SK-N-SH (cell line): ENCODE measurements at regions not wholly inside any gene's neighbourhood (a gene's known extent, or its start where the extent isn't known, plus 50 kb on each side); places are given as distances from the start of the nearest gene placed in this dataset.

Source experiments
- CTCF ChIA-PET: fragments of 300-600, 350-600 bp; formaldehyde crosslinking; extraction: SDS; loops from one replicate; lab custom pipeline; 2021; lab: Yijun Ruan, JAX
- POLR2A ChIA-PET: fragments of 350-600 bp; sonication (Branson Sonifier 250); formaldehyde crosslinking; extraction: SDS; loops from one replicate; lab custom pipeline; 2020; ENCODE audit warnings: antibody characterized with exemption, inconsistent platforms; lab: Yijun Ruan, JAX
- DNase-seq: peaks from one replicate; pipeline ENCODE4 v3.0.0; 2012
- H2AFZ ChIP-seq: fragments of 200-600 bp; sonication (generic); 2 replicates; pipeline ENCODE4 v1.8.1; 2016; ENCODE audit warnings: antibody characterized with exemption, mild to moderate bottlenecking, low read depth
- H3F3A ChIP-seq: fragments of 200-600 bp; sonication (generic); replicated peaks from 2 replicates; pipeline ENCODE3; 2016; ENCODE audit warnings: antibody characterized with exemption, mild to moderate bottlenecking; ENCODE audit not compliant: insufficient read depth
- H3K27ac ChIP-seq, 2 experiments: fragments of 200-500 bp in 1 of 2; fragments of 200-600 bp in 1 of 2; sonication (Bioruptor generic) in 1 of 2; sonication (generic), shearing (Covaris generic) in 1 of 2; 2 replicates each; pipeline versions ENCODE4 v1.5.1 to v1.6.1; 2014 to 2016; ENCODE audit warnings: low read depth in 2 of 2, inconsistent platforms in 1 of 2, low read length in 1 of 2, mild to moderate bottlenecking in 1 of 2, mixed read lengths in 1 of 2
- H3K27me3 ChIP-seq: fragments of 200-600 bp; sonication (generic), shearing (Covaris generic); 2 replicates; pipeline ENCODE4 v1.6.1; 2016; ENCODE audit warnings: mixed run types; ENCODE audit not compliant: insufficient read depth
- H3K36me3 ChIP-seq, 2 experiments: fragments of 200-500 bp in 1 of 2; fragments of 200-600 bp in 1 of 2; sonication (Bioruptor generic) in 1 of 2; sonication (generic) in 1 of 2; replicated peaks in 1 of 2; 2 replicates each; pipeline versions ENCODE3 to v1.5.1; 2014 to 2016; ENCODE audit warnings: low read length in 1 of 2, mild to moderate bottlenecking in 1 of 2; ENCODE audit not compliant: insufficient read depth in 2 of 2, control insufficient read depth in 1 of 2
- H3K4me1 ChIP-seq, 2 experiments: fragments of 200-500 bp in 1 of 2; fragments of 200-600 bp in 1 of 2; sonication (Bioruptor generic) in 1 of 2; sonication (generic), shearing (Covaris generic) in 1 of 2; 2 replicates each; pipeline versions ENCODE4 v1.5.1 to v1.6.1; 2014 to 2016; ENCODE audit warnings: low read depth in 1 of 2, low read length in 1 of 2, mixed run types in 1 of 2; ENCODE audit not compliant: insufficient read depth in 2 of 2, control insufficient read depth in 1 of 2
- H3K4me2 ChIP-seq: fragments of 200-600 bp; sonication (generic), shearing (Covaris generic); 2 replicates; pipeline ENCODE4 v1.6.1; 2017; ENCODE audit warnings: mixed run types
- H3K4me3 ChIP-seq, 2 experiments: fragments of 200-500 bp in 1 of 2; fragments of 200-600 bp in 1 of 2; sonication (Bioruptor generic) in 1 of 2; sonication (generic), shearing (Covaris generic) in 1 of 2; 2 replicates each; pipeline versions ENCODE4 v1.5.1 to v1.8.1; 2014 to 2016; ENCODE audit warnings: low read depth in 2 of 2, inconsistent platforms in 1 of 2, low read length in 1 of 2, mild to moderate bottlenecking in 1 of 2, mixed read lengths in 1 of 2, moderate library complexity in 1 of 2
- H3K79me2 ChIP-seq: fragments of 200-600 bp; sonication (generic); 2 replicates; pipeline ENCODE4 v1.8.1; 2017; ENCODE audit warnings: mild to moderate bottlenecking; ENCODE audit not compliant: insufficient read depth
- H3K9ac ChIP-seq: fragments of 200-600 bp; sonication (generic); 2 replicates; pipeline ENCODE4 v1.6.1; 2017; ENCODE audit warnings: mixed run types
- H3K9me2 ChIP-seq: fragments of 200-600 bp; sonication (generic); 2 replicates; pipeline ENCODE4 v1.6.1; 2017; ENCODE audit warnings: mixed run types
- H3K9me3 ChIP-seq: fragments of 200-600 bp; sonication (generic); 2 replicates; pipeline ENCODE4 v1.6.1; 2017; ENCODE audit warnings: mixed run types, mild to moderate bottlenecking, moderate library complexity
- H4K20me1 ChIP-seq: fragments of 200-600 bp; sonication (generic); 2 replicates; pipeline ENCODE4 v1.6.1; 2017; ENCODE audit warnings: mild to moderate bottlenecking, mixed run types; ENCODE audit not compliant: insufficient read depth
- CTCF ChIP-seq: fragments of 200-600 bp; sonication (generic); IDR thresholded peaks from 2 replicates; pipeline ENCODE4 v1.6.1; 2017; ENCODE audit warnings: antibody characterized with exemption, mild to moderate bottlenecking, moderate library complexity
- ELF1 ChIP-seq: IDR thresholded peaks from 2 replicates; pipeline ENCODE4 v1.4.0; 2012
- FOXM1 ChIP-seq: IDR thresholded peaks from 2 replicates; pipeline ENCODE4 v1.4.0; 2012; ENCODE audit warnings: low read depth, mild to moderate bottlenecking
- GATA2 ChIP-seq: sonication (generic); formaldehyde crosslinking; IDR thresholded peaks from 2 replicates; pipeline ENCODE4 v1.5.0; 2020; ENCODE audit warnings: mild to moderate bottlenecking, missing genetic modification reagents
- JUND ChIP-seq: IDR thresholded peaks from 2 replicates; pipeline ENCODE4 v1.4.0; 2012
- MXI1 ChIP-seq: IDR thresholded peaks from 2 replicates; pipeline ENCODE4 v1.6.1; 2012; ENCODE audit warnings: mild to moderate bottlenecking, low read depth, low read length, improper control_type of control experiment
- NRF1 ChIP-seq: IDR thresholded peaks from 2 replicates; pipeline ENCODE4 v1.6.1; 2012; ENCODE audit warnings: low read depth, mild to moderate bottlenecking, low read length
- PBX3 ChIP-seq: IDR thresholded peaks from 2 replicates; pipeline ENCODE4; 2012
- RAD21 ChIP-seq: IDR thresholded peaks from 2 replicates; pipeline ENCODE4 v1.6.1; 2012; ENCODE audit warnings: mild to moderate bottlenecking, low read length
- RCOR1 ChIP-seq: fragments of 150-350 bp; IDR thresholded peaks from 2 replicates; pipeline ENCODE4 v1.6.1; 2017; ENCODE audit warnings: antibody characterized with exemption, low read length
- REST ChIP-seq: IDR thresholded peaks from 2 replicates; pipeline ENCODE4 v1.6.1; 2012; ENCODE audit warnings: mild to moderate bottlenecking, low read depth, low read length, moderate library complexity
- RXRA ChIP-seq: IDR thresholded peaks from 2 replicates; pipeline ENCODE4 v1.4.0; 2012; ENCODE audit warnings: low read depth, mild to moderate bottlenecking, borderline replicate concordance
- TAF1 ChIP-seq: IDR thresholded peaks from 2 replicates; pipeline ENCODE4 v1.6.1; 2012; ENCODE audit warnings: low read depth, mild to moderate bottlenecking, low read length, moderate library complexity, borderline replicate concordance
- ZBTB33 ChIP-seq: IDR thresholded peaks from 2 replicates; pipeline ENCODE4 v1.4.0; 2012; ENCODE audit warnings: low read depth, borderline replicate concordance
- WGBS: methylation state at CpG from one replicate; pipeline ENCODE4 v1.1.6; 2017; ENCODE audit warnings: low lambda C conversion rate; 5-methylcytosine and 5-hydroxymethylcytosine counted together

- no peaks in the 10 kb centered on the region for H3F3A ChIP-seq
- 11% methylated on average over 7 of the region's 7 CpGs for WGBS
- TF ChIP-seq GATA2 (CRISPR knock-in tag) (no peak), MXI1 (no peak), ELF1 (no peak), RCOR1 (no peak), CTCF (no peak), RXRA (no peak), REST (no peak), PBX3 (no peak), RAD21 (no peak), JUND (no peak)
- TF ChIP-seq, all 33 proteins: peak for 0
- CTCF ChIA-PET = interaction anchor here (0.9 to 7.0 kb wide), 6 partner anchors 9 to 630 kb away, joined by 3 to 40 read pairs (median 4); no protein-coding TSS in a partner anchor
- no peak overlapping the region for H3K9ac ChIP-seq
- H3K79me2 ChIP-seq = no peaks in the 10 kb centered on the region
- H2AFZ ChIP-seq = no peak overlapping the region
- no peaks in the 10 kb centered on the region for H3K9me2 ChIP-seq
- H3K4me2 ChIP-seq = no peak overlapping the region
- H3K9me3 ChIP-seq = no peaks in the 10 kb centered on the region
- no peaks in the 10 kb centered on the region; the same call in 1 of the 2 replicates for H3K27me3 ChIP-seq
- H3K27ac ChIP-seq = no peak overlapping the region
- POLR2A ChIA-PET = no interaction called here
- no peaks in the 10 kb centered on the region for H3K36me3 ChIP-seq
- H3K4me3 ChIP-seq = no peak overlapping the region
- no peak for DNase-seq
- H4K20me1 ChIP-seq = no peaks in the 10 kb centered on the region
- no peaks in the 10 kb centered on the region for H3K4me1 ChIP-seq
These were observed 163.3 kb upstream of the RALGAPA2 start for GRCh38 chr20:20875716-20876115.

- no peaks in the 10 kb centered on the region for H3K4me1 ChIP-seq
- H3K9me3 ChIP-seq = no peaks in the 10 kb centered on the region
- no peak overlapping the region for H2AFZ ChIP-seq
- no peak overlapping the region for H3K27ac ChIP-seq
- no peaks in the 10 kb centered on the region for H3K79me2 ChIP-seq
- ChIA-PET CTCF (interaction anchor here (1.4 to 7.0 kb wide), 2 partner anchors 12 to 633 kb away, joined by 4 to 40 read pairs; no protein-coding TSS in a partner anchor), POLR2A (no interaction called here)
- H3K9ac ChIP-seq = no peak overlapping the region
- no peaks in the 10 kb centered on the region for H3K9me2 ChIP-seq
- TF ChIP-seq TAF1 (no peak), ZBTB33 (no peak), PBX3 (no peak), RAD21 (no peak), FOXM1 (no peak), GATA2 (CRISPR knock-in tag) (no peak), NRF1 (no peak)
- no peaks in the 10 kb centered on the region for H3F3A ChIP-seq
- H3K27me3 ChIP-seq = no peaks in the 10 kb centered on the region; the same call in 1 of the 2 replicates
- no peaks in the 10 kb centered on the region for H3K36me3 ChIP-seq
- H3K4me2 ChIP-seq = no peak overlapping the region
- H4K20me1 ChIP-seq = no peaks in the 10 kb centered on the region
- H3K4me3 ChIP-seq = no peak overlapping the region
- WGBS = 11% methylated on average over 9 of the region's 9 CpGs
- DNase-seq = no peak
These were observed 160.0 kb upstream of the RALGAPA2 start for GRCh38 chr20:20872428-20872827.
